H1 (cell line): ENCODE measurements at regions not wholly inside any gene's neighbourhood (a gene's known extent, or its start where the extent isn't known, plus 50 kb on each side); places are given as distances from the start of the nearest gene placed in this dataset.

Experiments used
- EGR1 ChIP-seq: IDR thresholded peaks from 2 replicates; pipeline ENCODE4 v1.6.1; 2011; ENCODE audit warnings: low read depth, low read length, borderline replicate concordance
- GTF2F1 ChIP-seq: IDR thresholded peaks from 2 replicates; pipeline ENCODE4 v1.6.1; 2012; ENCODE audit warnings: low read depth, low read length, improper control_type of control experiment, borderline replicate concordance
- NRF1 ChIP-seq: IDR thresholded peaks from 2 replicates; pipeline ENCODE4 v1.6.1; 2011; ENCODE audit warnings: mild to moderate bottlenecking, low read depth, low read length, improper control_type of control experiment
- POLR2A ChIP-seq, 2 experiments: IDR thresholded peaks; 1 replicate in 1 of 2; 2 replicates in 1 of 2; pipeline ENCODE4 v1.6.1; 2011; ENCODE audit warnings: low read depth in 2 of 2, low read length in 2 of 2, mild to moderate bottlenecking in 2 of 2; ENCODE audit errors: control extremely low read depth in 1 of 2
- RAD21 ChIP-seq, 2 experiments: IDR thresholded peaks in 1 of 2; conservative IDR thresholded peaks in 1 of 2; 2 replicates each; pipeline ENCODE4 v1.6.1; 2011; ENCODE audit warnings: low read depth in 2 of 2, low read length in 2 of 2, improper control_type of control experiment in 1 of 2, inconsistent platforms in 1 of 2, mild to moderate bottlenecking in 1 of 2, moderate library complexity in 1 of 2
- RBBP5 ChIP-seq: IDR thresholded peaks from 2 replicates; pipeline ENCODE4 v1.7.1; 2012; ENCODE audit warnings: low read depth, mild to moderate bottlenecking, inconsistent platforms, low read length, moderate library complexity, borderline replicate concordance
- SIX5 ChIP-seq: IDR thresholded peaks from 2 replicates; pipeline ENCODE4 v1.6.1; 2011; ENCODE audit warnings: mild to moderate bottlenecking, low read depth, low read length
- TAF1 ChIP-seq: IDR thresholded peaks from 2 replicates; pipeline ENCODE4 v1.6.1; 2011; ENCODE audit warnings: mild to moderate bottlenecking, low read depth, low read length
- ZNF274 ChIP-seq: IDR thresholded peaks from 2 replicates; pipeline ENCODE4 v1.7.0; 2012; ENCODE audit warnings: low read length, borderline replicate concordance; ENCODE audit errors: extremely low read depth
- TF ChIP-seq, protein P1 (sequence below), 3 experiments: IDR thresholded peaks; 1 replicate in 2 of 3; 2 replicates in 1 of 3; pipeline versions ENCODE4 v1.5.1 to v1.6.1; 2011; ENCODE audit warnings: low read length in 3 of 3, mild to moderate bottlenecking in 3 of 3, inconsistent platforms in 2 of 3, low read depth in 1 of 3, moderate library complexity in 1 of 3; ENCODE audit not compliant: insufficient read depth in 1 of 3; ENCODE audit errors: control extremely low read depth in 1 of 3

DNA sequence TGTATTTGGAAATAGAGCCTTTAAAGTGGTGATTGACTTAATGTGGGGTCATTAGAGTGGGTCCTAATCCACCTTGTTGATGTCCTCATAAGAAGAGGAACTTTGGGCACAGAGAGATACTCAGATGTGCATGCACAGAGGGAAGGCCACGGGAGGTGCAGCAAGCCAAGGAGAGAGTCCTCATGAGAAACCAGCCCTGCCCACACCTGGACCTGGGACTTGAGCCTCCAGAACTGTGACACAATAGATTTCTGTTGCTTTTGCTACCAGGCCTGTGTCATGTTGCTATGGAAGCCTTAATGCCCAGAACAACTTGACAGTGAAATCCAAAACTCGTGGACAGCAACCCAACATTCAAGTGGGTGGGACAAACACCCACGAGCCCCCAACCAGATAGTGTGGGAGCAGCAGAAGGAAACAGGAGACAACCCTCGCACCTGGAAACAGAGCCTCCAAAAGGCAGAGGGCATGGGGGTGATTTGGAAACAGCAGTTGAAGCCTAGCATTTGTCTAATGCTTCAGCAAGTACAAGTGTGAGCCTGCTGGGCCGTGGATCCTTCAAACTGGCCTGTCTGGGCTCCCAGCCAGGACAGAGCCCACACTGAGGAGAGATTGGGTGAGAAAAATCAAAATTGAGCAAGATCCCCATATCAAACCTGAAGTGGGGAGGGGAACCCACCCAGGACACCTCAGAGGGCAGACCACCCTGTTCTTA lies 201.0 kb upstream of the CST7 start:
- TF ChIP-seq RAD21 (IDR thresholded peaks at IDR 0.05 in 1 of 2, conservative IDR thresholded peaks at IDR 0.05 in 1 of 2; ENCODE audit: low read depth in 2 of 2, low read length in 2 of 2), result no peak
- TF ChIP-seq, protein P1, sequence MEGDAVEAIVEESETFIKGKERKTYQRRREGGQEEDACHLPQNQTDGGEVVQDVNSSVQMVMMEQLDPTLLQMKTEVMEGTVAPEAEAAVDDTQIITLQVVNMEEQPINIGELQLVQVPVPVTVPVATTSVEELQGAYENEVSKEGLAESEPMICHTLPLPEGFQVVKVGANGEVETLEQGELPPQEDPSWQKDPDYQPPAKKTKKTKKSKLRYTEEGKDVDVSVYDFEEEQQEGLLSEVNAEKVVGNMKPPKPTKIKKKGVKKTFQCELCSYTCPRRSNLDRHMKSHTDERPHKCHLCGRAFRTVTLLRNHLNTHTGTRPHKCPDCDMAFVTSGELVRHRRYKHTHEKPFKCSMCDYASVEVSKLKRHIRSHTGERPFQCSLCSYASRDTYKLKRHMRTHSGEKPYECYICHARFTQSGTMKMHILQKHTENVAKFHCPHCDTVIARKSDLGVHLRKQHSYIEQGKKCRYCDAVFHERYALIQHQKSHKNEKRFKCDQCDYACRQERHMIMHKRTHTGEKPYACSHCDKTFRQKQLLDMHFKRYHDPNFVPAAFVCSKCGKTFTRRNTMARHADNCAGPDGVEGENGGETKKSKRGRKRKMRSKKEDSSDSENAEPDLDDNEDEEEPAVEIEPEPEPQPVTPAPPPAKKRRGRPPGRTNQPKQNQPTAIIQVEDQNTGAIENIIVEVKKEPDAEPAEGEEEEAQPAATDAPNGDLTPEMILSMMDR (IDR thresholded peaks at IDR 0.05; ENCODE audit: control extremely low read depth in 1 of 3, insufficient read depth in 1 of 3, low read depth in 1 of 3, low read length in 3 of 3), result no peak
- no peak for TF ChIP-seq SIX5
- TF ChIP-seq NRF1, result no peak
- TF ChIP-seq EGR1, result no peak
- no peak for TF ChIP-seq POLR2A (IDR thresholded peaks at IDR 0.05; ENCODE audit: control extremely low read depth in 1 of 2, low read depth in 2 of 2, low read length in 2 of 2)
- TF ChIP-seq ZNF274, result no peak
- TF ChIP-seq RBBP5, result no peak
- no peak for TF ChIP-seq GTF2F1
- no peak for TF ChIP-seq TAF1
